ENCODE measurements at regions not wholly inside any gene's neighbourhood (a gene's known extent, or its start where the extent isn't known, plus 50 kb on each side); places are given as distances from the start of the nearest gene placed in this dataset.

GRCh38 chr11:29343465-29344333 is 673.1 kb downstream of the KCNA4 start:
- DNase-seq, result peak; percentile 60

DNA sequence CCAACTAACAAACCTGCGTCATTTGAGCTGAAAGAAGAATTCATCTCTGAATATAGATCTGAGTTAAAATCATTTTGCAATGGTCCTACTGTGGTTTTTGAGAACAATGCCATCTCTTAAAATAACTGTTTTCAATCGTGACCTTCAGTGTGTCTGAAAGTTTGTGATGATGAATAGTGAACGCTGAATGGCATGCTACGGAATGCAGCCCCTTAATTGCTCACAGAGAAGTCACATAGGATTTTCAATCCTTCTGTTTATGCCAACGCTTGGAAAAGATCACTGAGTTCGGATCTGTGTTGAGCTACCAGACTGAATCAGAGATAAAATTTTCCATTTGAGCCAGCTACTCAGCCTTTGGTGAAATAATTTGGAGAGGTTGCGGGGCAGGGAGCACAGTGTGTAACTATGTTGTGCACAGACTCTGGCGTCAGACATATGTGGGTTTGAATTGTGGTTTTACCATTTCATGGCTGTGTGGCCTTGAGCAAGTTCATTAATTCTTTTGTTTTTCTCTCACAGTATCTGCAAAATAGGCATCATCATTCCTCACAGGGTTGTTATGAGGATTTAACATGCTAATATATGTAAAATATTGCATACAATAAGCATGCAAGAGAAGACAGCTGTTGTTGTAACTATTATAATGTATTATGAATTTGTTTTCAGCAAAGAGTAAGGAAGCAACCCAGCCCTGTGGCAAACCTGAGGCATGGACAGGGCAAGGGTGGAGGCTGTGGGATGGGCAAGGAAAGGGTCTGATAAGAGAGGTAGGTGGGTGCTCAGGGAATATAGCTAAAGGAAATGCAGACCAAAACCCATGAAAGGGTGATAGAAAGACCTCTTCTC is 679.9 kb downstream of the KCNA4 start:
- no peak for DNase-seq

- DNase-seq, result no peak
These were observed 682.1 kb downstream of the KCNA4 start for GRCh38 chr11:29334776-29335130.

DNA sequence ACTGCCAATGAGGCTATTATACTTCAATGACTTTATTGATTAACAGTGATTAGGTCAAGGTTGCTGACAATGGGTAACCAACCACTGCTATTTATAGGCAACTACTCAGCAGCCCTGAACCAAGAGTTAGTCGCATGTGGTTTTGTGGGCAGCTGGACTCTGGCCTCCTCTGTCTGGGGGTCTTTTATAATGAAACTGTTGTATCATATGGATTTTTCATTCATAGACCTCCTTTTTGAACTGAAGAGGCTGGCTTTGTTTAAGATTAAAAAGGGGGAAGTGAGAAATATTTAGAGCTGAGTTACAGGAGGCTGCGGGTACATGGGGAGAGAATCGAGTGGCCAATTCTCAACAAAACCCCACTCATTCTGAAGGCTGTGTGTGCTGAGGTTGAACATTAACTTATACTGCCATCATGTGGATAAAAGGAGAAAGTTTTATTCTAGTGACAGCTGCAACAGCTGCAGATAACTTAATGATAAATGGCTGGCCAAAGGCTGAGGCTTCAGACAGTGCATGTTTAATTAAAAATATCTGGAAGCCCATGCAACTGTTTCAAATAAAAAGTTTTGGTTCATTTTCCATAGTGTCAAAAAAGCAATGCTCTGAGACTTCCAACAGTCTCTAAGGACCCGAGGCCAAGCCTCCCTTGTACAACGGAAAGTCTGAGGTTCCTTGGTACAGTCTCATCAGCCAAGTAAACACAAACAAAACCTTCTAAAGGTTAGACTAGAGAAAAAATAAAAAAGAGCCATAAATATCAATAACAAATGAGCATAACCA is 682.6 kb downstream of the KCNA4 start:
- peak; percentile 46 for DNase-seq

DNA sequence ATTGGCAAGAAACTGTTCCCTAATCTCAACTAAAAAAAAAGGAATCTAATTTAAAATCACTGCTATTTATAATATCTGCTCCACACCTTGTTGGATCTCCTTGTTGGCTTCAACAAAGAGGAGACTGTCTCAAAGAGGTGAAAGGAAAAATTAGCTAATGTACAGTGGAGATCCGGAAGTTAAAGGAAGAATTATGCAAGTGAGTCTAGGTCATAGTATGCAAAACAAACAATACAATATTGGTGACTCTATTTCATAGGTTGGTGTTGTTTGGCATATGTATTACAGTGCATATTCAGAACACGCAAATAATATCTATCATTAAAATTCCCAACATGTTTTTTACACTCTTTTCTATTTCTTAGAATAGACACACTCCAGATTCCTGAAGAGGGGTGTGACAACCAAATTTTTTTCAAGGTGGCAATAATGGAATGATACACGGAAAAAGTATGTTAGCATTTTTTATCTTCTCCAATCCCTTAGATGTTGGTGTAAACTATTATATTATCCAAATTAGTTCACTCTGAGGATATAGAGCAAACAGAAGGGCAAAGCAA is 685.3 kb downstream of the KCNA4 start:
- DNase-seq, result no peak

GRCh38 chr11:29328961-29329441 is 687.8 kb downstream of the KCNA4 start:
- peak; percentile 46 for DNase-seq

DNA sequence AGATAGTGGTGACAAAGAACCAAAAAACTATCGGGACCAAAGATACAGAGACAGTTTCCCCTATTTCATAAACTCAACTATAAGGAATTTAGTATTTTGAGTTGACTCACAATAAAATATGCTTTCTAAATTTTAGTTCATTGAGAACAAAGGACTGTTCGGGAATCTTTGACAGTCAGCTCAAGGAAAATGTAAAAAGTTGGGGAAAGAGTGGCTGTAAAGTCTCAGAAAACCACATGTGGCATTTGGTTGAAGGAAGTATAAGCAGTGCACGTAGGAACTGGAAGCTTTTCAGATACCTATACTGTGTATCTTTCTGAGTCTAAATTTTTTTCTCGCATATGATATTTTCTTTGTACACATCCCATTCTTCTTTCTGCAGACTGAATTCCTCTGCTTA is 688.9 kb downstream of the KCNA4 start:
- no peak for DNase-seq

- no peak for DNase-seq
These were observed 690.1 kb downstream of the KCNA4 start for GRCh38 chr11:29326757-29327156.

DNA sequence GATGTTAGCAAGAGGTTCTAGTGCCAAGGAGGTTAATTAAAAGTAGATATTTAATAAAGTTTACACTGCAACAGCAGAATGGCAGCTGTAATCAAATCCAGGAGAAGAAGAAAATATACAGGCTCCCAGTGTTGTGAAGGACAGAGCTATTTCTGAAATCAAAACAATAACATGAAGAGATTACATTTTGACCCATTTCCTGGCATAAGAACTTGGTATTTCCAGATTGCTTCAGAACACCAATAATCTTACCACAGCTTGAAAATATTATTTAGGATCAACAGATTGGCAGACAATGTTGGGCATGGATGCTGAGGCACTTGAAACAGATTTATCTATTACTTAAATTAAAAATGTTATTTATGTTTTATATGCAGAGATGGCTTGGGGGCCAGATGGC is 692.5 kb downstream of the KCNA4 start:
- DNase-seq, result no peak

DNA sequence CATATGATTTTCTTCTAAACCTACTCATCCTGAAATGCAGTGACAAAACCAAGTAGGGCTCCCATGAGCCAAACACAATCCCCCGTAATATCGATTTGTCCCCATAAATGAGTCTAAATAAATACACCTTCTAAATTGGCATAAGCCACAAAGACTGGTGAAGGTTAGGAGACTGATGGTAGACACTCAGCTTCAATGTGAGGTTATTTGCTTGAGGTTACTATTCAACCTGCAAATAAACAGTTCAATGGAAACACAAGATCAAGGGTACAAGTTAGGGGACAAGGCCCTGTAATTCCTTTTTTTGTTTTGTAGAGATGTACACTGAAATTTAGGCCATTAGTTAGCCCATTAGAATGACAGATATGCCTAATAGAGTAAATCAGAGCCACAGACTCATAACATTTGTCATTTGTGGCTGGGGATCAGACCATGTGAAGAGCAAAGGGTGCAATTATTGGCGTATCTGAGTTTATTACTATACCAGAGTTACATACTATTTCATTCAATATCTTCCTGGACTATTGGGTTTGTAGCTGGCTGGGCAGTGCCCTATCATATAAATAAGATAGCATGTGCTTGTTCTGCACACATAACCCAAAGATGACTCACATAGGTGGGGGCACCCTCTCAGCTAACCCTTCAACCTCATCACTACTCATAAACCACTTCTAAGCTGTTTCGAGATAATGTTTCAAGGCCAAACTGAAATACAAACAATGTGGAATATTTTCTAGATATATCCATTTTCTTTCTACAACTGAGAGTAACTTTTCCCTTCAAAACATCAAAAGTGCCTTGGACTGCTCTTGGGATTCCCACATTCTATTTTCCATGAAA is 695.3 kb downstream of the KCNA4 start:
- DNase-seq, result no peak

- no peak for DNase-seq
These were observed 696.6 kb downstream of the KCNA4 start for GRCh38 chr11:29320196-29320595.

DNA sequence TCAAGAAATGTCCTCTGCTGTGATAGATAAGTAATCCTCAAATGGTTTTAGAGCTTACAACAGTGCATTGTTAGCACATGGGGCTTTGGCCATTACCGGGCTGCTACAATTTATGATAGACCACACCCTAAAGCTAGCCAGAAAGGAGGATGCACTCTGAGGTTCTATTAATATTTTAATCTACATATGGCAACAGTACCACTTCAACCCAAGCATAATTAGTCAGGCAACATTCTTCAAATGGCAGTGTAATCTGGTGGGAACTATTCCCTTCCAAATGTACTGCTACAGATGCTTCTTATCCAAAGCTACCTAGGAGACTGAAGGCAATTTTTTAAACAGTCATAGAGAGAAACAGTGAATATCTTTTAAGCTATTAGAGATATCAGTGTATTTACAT is 697.6 kb downstream of the KCNA4 start:
- no peak for DNase-seq

DNA sequence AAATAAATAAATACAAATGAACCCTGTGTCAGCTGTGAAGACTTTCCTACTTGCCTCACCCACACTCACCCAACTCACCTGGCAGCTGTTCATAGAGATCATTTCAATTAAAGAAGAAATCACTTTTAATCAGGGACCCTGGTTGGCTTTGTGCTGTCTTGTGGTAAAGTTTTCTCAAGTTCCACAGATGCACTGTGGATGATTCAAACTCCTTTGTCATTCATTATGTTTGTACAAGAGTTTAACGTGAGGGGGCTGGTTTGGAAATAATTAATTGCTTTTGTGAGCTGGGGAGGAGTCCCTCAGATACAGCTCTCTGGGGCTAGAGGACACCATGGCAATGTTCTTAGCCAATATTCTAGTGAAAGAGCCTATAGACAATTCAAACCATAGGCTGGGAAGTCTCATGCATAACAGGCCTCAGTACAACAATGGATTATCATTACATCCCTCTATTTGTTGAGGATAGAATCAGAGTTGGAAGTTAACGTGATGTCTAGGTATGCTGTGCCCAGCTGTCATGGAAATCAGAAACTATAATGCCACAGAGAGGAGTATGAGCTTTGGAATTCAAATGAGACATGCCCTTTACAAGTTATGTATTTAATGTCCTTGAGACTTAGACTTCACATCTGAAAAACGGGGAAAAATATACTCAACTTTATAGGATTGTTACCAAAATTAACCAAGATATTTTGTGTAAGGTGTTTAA is 698.5 kb downstream of the KCNA4 start:
- DNase-seq, result no peak

- DNase-seq, result no peak
These were observed 699.1 kb downstream of the KCNA4 start for GRCh38 chr11:29317694-29318093.

DNA sequence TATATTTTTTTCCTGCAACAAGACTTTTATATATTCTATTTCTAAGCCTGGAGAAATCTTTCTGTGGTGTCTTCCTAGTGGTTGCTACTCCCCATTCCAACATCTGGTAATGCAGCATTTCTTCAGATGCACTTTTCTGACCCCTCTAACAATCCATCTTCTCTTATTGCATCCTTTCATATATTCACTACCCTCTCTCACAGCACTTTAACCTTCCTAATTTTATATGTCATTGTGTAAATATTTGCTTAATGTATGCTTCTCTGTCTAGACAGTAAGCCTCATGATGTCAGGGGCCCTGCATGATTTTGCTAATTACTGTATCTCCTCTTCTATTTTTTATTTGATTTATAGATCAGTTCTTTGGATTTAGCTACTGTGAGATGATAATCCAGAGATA is 701.6 kb downstream of the KCNA4 start:
- no peak for DNase-seq

GRCh38 chr11:29314211-29314610 is 702.6 kb downstream of the KCNA4 start:
- no peak for DNase-seq

GRCh38 chr11:29312812-29313211 is 704.0 kb downstream of the KCNA4 start:
- no peak for DNase-seq

DNA sequence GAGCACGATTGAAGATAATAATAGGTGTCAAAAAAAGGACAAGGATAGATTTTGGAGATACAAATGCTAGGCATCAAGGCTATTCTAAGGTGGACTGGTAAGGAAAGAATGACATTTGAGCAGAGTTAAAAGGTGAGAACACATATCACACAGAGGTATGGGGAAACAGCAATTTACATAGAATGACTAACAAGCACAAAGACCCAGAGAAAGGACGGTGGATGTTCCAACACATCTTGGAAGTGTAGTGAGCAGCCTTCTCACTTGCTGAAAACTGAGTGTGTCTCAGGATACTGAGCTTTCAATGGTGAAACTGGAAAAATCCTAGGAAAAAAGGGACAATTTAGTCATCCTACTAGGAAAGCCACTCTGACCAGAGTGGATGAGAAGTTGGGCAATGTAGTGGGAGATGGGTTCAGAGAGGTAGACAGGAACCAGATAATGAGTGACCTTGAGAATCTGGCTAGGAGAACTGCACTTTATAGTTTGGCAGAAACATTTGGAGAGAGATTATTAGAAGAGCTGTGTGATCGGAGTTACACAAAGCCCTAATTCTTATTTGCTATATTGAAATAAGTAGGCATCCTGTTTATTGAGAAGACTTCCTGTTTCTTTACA is 706.0 kb downstream of the KCNA4 start:
- no peak for DNase-seq

- no peak for DNase-seq
These were observed 706.8 kb downstream of the KCNA4 start for GRCh38 chr11:29309992-29310391.

GRCh38 chr11:29306527-29306926 is 710.3 kb downstream of the KCNA4 start:
- no peak for DNase-seq
